Omental fat pad (tissue), 3 donors: ENCODE measurements at regions not wholly inside any gene's neighbourhood (a gene's known extent, or its start where the extent isn't known, plus 50 kb on each side); places are given as distances from the start of the nearest gene placed in this dataset.
"Not testable (repeated sequence)": the region's sequence is repeated elsewhere in the genome, so short reads cannot be mapped to it uniquely, and the experiment has no call there.

Experiments used
- ATAC-seq: fragments of 150-250 bp; one replicate; pipeline ENCODE4 v1.9.1; 2016; ENCODE audit warnings: mild to moderate bottlenecking, moderate library complexity; ENCODE audit not compliant: low FRiP score
- DNase-seq: peaks from one replicate; pipeline ENCODE4 v3.0.0-alpha.2; 2019; ENCODE audit warnings: low spot score
- TF ChIP-seq, protein P1 (sequence below), 3 donors: fragments of 450-650 bp; IDR thresholded peaks; one replicate each; pipeline ENCODE4 v1.5.1; 2016 to 2017; ENCODE audit warnings: antibody characterized with exemption in 3 of 3, mild to moderate bottlenecking in 3 of 3, moderate library complexity in 2 of 3

DNA sequence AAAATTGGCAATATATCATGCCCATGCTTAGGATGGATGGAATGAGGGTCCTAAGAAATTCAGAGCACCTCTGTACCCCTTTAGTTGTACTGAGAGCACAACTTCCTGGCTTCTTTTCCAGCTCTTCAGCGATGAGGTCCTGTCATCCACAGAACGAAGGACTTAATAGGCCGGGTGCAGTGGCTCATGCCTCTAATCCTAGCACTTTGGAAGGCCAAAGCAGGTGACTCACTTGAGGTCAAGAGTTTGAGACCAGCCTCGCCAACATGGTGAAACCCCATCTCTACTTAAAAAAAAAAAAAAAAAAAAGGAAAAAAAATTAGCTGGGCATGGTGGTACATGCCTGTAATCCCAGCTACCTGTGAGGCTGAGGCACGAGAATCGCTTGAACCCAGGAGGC, 125.3 kb upstream of the BMAL1 start:
- ATAC-seq (no peak), DNase-seq (no peak)
- TF ChIP-seq, protein P1, sequence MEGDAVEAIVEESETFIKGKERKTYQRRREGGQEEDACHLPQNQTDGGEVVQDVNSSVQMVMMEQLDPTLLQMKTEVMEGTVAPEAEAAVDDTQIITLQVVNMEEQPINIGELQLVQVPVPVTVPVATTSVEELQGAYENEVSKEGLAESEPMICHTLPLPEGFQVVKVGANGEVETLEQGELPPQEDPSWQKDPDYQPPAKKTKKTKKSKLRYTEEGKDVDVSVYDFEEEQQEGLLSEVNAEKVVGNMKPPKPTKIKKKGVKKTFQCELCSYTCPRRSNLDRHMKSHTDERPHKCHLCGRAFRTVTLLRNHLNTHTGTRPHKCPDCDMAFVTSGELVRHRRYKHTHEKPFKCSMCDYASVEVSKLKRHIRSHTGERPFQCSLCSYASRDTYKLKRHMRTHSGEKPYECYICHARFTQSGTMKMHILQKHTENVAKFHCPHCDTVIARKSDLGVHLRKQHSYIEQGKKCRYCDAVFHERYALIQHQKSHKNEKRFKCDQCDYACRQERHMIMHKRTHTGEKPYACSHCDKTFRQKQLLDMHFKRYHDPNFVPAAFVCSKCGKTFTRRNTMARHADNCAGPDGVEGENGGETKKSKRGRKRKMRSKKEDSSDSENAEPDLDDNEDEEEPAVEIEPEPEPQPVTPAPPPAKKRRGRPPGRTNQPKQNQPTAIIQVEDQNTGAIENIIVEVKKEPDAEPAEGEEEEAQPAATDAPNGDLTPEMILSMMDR (IDR thresholded peaks at IDR 0.05), result no peak

DNA sequence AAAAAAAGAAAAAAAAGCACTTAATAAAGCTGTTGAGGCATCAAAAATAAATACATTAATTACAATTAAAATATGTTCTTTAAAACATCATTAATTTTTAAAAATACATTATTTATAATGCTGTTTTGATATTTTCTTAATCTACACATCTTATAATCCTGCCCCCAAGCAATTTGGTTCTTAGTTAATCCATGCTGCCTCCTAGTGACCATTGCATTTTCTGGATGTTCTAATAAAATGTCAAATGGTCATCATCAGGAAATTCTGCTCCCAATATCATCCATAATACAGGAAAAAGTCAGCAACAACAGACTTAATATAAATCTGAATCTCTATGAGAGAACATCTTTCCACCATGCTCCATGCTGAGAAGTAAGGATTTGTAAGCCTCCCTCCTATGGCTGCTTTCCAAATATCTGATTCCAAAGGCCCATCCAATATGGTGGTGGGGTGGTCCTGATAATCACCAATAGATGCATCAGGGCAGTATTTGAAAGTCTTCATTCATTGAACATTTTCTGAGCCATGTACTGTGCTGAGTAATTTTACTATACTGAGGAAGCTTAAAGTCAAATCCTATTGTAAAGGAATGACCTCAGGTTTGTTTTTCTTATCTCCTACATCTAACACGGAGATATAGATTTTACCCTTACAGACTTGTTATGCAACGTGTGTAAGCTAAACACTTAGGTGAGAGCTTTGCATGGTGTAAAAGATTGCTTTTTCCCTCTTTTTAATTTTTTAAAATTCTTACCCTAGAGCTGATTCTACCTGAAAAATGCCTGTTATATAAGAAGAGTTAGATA, 124.7 kb upstream of the BMAL1 start:
- TF ChIP-seq, protein P1 (IDR thresholded peaks at IDR 0.05), result no peak

DNA sequence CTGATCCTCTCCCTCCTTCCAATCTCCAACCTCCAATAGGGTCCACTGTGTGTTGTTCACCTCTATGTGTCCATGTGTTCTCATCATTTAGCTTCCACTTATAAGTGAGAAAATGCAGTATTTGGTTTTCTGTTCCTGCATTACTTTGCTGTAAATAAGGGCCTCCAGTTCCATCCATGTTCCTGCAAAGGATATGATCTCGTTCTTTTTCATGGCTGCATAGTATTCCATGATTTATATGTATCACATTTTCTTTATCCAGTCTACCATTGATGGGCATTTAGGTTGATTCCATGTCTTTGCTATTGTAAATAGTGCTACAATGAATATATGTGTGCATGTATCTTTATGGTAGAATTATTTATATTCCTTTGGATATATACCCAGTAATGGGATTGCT, 123.2 kb upstream of the BMAL1 start:
- not testable (repeated sequence) for DNase-seq, ATAC-seq

More for the DNA sequence above, 124.7 kb upstream of the BMAL1 start:
- DNase-seq (no peak), ATAC-seq (no peak)

DNA sequence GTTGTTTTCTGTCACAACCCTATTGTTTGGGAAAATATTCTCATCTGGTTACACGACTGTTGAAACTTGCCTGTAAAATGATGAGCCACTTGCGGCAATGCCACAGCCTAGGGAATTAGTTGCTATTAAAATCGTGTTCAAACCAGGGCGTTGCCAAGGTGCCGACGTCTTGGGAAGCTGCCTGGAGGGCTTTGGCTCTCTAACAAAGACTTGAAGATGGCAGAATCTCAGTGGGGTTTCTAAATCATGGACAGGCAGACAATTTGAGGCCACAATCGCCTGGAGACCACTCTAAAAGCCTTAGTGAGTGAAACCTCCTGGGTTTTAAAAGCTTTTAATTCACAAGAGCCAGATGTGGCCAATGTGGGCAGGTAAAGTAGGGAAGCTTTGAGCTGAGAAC, 117.2 kb upstream of the BMAL1 start:
- DNase-seq, result no peak

DNA sequence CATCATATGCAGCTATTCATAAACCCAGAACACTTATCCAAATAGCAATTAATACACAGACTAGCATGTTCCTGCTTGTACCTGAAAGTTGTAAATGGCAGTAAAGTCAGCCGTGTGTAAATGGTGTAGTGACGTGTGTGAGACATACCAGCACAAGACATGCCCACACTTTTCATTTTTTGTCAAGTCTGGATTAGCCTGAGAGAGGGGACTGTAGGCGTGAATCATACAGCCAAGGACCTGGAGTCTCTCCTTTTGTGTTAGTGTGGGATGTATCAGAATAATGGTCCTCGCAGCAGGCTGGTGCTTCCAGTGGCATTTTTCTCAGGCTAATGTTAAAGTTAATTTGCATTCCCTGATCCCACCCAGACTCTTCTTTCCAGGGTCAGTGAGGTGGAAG, 116.8 kb upstream of the BMAL1 start:
- TF ChIP-seq, protein P1 (IDR thresholded peaks at IDR 0.05), result no peak
- ATAC-seq, result no peak
- DNase-seq, result no peak

More for the DNA sequence above, 117.2 kb upstream of the BMAL1 start:
- TF ChIP-seq, protein P1 (IDR thresholded peaks at IDR 0.05), result no peak
- no peak for ATAC-seq

DNA sequence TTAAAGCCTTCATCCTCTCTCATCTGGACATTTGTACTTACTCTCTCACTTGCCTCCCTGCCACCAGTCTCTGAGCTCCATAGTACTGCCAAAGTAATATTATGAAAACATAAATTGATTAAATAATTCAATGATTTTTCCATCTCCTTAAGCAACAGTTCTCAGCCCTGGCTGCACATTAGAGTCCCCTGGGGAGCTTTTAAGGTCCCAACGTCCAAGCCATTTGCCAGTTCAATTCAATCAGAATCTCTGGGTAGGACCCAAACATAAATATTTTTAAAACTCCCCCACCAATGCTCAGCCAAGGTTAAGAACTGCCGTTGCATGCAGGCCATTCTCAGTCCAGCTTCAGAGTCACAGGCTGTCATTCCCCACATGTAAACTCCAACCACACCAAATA, 114.4 kb upstream of the BMAL1 start:
- ATAC-seq (no peak), DNase-seq (no peak)
- TF ChIP-seq, protein P1 (IDR thresholded peaks at IDR 0.05), result no peak

DNA sequence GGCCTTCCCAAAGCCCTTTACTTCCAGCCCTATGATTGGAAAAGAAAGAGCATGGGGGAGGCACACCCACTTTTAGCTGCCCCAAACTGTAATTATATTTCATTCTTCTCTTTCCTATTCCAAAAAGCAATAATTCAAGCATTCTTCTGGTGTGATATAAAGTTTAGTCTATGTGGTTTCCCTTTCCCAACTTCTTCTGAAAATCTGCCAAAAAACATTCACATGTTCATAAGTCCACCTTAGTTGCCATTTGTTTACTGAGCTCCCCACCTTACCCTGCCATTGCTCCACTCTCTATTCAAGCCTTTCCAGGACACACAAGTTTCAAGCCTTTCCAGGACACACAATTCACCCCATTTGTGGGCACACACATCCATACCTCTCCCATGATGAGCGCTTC, 111.6 kb upstream of the BMAL1 start:
- DNase-seq (no peak), ATAC-seq (no peak)
- TF ChIP-seq, protein P1 (IDR thresholded peaks at IDR 0.05), result no peak
